Skin of body (tissue), 2 donors: ENCODE measurements at regions not wholly inside any gene's neighbourhood (a gene's known extent, or its start where the extent isn't known, plus 50 kb on each side); places are given as distances from the start of the nearest gene placed in this dataset. TPM values are rescaled to one million over a fixed set of nuclear protein-coding genes. Genes with fewer than 3 reads are reported as not detected.
"Not testable (repeated sequence)": the region's sequence is repeated elsewhere in the genome, so short reads cannot be mapped to it uniquely, and the experiment has no call there.

Experiments used
- DNase-seq: peaks from one replicate; lab custom pipeline; 2025; lab: John Stamatoyannopoulos, UW
- small RNA-seq: library from RNA; depleted of rRNA; stranded (forward); fragments of <200 nt; gene quantifications from one replicate; pipeline ENCODE3, GENCODE V24; 2014; ENCODE audit warnings: low replicate concordance

DNA sequence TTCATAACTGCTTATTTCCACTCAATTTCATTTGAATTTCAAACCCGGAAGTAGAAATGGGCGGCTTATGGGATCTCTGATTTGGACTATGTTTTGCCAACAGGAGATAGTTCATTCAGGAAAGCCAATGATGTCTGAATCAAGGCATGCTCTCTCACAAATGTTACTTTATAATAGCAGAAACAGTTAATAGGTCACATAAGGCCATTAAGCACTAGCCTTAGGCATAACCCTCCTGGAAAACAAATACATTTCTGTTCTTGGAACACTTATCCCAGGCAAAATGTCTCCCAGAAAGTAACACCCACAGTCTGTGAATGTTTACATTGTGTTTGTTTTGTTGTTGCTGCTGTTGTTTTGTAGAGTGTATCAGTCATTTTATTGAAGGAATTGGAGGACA lies 1347.2 kb upstream of the PCDH7 start:
- no peak for DNase-seq

DNA sequence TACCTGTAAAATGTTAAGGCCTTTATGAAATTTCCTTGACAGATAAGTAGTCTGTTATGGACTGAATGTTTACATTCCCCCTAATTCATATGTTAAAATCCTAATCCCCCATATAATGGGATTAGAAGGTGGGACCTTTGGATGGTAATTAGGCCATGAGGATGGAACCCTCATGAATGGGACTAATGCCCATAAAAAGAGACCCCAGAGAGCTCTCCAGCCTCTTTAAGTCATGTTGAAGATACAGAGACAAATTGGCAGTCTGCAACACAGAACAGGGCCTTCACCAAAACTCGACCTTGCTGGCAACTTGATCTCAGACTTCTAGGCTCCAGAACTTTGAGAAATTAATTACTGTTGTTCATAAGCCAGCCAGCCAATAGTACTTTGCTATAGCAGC lies 1344.5 kb upstream of the PCDH7 start:
- no peak for DNase-seq

DNA sequence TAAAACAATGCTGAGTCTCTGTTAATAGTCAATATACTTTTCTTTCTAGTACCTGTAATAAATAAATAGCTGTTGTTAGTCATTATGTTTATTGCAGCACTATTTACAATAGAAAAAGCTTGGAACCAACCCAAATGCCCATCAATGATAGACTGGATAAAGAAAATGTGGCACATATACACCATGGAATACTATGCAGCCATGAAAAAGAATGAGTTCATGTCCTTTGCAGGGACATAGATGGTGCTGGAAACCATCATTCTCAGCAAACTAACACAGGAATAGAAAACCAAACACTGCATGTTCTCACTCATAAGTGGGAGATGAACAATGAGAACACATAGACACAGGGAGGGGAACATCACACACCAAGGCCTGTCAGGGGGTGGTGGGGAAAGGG lies 1341.9 kb upstream of the PCDH7 start:
- DNase-seq = not testable (repeated sequence)

DNA sequence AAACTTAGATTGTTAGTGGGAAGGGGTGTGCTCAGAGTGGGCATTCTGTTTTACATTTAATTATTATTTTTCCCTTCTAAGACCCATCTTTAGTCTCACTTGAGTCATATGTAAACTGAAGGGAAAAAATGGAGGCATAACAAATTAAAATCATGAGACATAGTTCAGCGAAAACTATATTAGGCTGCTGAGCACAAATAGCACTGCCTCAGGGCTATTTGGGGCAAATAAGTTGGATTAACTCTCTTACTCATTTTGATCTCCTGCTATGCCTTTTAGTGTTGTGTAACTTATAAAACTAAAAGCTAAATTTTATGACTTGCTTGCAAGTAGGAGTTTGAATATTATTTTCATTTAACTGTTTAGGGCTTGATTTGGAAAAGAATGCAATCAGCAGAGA lies 1329.2 kb upstream of the PCDH7 start:
- no peak for DNase-seq

DNA sequence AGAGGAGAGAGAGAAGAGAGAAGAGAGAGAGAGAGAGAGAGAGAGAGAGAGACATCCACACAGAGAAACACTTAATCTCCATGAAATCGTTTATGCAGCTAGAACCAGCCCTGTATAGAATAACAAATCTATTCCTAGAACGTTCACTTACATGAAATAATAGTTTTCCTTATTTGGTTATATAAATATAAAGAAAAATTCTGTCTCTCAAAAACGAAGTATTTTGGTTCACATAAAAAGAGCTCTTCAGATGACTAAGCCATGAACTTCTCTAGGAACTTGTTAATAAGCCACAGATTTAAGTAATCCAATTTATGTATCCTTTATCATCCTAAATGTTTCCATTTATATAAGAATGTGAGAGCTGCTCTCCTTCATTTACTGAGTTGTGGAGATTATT lies 1315.1 kb upstream of the PCDH7 start:
- DNase-seq = no peak

DNA sequence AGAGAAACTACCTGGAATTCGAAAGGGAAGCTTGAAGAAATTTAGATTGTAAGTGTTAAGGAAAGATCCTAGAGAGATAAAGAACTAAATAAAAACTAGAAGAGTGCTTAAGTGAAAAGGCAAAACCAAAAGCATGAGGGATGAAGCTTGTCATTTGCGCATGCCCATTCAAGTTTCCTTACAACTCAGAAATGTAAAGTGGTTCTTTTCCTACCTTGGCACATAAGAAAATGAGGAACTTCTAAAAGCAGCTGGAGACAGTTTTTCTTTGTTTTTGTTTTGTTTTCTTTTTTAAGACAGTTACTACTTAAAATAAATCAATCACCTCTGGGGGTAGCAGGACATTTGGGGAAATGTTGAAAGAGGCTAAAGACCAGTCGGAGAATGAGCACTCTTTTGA lies 1304.4 kb upstream of the PCDH7 start:
- no peak for DNase-seq

DNA sequence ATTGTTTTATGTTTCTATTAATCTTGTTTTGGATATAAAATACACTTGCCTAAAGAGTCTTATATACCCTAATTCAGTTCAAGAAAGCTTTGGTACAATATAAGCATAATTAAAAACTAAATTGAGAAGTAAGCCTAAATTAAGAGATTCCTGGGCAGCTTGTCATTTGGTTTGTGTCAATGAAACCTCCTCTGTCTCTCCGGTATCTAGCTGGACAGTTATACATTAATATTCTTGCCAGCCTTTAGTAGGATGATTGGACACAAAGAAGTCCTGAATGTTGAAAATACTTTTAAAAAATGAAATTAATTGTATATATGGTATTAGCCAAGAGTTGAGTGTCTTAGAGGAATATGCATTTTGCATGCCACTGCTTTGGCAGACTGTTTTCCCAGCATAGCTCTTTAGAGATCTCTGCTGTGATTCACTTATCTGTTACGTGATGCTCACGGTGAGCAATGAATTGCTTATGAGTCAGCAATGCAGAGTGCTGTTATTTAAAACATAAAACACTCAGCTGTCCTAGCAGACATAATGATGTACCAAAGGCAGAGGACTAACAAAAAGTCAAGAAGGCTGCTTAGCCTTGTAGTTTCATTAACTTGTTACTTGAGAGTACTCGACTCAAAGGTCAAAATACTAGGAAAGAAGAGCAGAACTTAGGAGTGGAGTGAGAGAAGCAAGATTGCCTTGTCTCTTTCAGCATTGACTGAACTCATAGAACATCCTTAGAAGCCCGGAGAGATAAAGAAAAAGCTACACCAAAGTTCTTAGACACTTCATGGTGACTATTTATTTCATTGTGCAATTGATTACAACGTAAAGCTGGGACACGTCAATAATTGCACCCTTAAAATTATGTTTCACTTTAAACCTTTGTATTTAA lies 1296.1 kb upstream of the PCDH7 start:
- no peak for DNase-seq

DNA sequence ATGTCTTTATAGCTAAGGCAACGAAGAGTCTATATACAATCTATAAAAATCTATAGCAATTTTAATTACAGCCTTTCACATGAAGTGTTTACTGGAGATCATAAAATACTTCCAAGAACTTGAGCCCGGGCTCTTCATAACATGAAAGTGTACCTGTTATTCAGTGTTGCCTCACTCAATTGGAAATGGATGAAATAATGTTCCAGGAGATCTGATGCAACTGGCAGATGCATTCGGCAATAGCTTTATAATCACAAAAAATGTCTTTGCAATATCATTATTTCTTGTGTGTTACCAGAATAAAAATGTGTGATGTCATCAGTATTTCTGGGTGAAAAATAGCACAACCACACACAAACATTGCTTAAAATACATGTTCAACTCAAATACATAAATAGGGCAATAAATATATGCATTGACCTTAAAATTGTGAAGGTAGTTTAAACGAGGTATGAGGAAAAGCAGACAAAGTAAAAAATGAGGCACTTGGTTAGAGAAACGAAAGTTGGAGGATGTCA lies 1266.8 kb upstream of the PCDH7 start:
- no peak for DNase-seq

DNA sequence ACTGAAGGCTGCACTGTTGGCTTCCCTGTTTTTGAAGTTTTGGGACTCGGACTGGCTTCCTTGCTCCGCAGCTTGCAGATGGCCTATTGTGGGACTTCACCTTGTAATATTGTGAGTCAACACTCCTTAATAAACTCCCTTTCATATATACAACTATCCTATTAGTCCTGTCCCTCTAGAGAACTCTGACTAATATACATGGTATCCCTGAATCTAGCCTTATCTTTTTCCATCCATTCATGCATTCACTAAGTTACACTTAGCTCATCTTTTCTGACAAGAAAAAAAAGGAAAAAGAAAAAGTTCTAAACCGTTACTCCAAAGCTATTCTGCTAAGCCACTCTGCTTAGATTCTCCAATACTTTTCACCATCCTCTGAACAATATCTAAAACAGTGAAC lies 1260.2 kb upstream of the PCDH7 start:
- DNase-seq = no peak

DNA sequence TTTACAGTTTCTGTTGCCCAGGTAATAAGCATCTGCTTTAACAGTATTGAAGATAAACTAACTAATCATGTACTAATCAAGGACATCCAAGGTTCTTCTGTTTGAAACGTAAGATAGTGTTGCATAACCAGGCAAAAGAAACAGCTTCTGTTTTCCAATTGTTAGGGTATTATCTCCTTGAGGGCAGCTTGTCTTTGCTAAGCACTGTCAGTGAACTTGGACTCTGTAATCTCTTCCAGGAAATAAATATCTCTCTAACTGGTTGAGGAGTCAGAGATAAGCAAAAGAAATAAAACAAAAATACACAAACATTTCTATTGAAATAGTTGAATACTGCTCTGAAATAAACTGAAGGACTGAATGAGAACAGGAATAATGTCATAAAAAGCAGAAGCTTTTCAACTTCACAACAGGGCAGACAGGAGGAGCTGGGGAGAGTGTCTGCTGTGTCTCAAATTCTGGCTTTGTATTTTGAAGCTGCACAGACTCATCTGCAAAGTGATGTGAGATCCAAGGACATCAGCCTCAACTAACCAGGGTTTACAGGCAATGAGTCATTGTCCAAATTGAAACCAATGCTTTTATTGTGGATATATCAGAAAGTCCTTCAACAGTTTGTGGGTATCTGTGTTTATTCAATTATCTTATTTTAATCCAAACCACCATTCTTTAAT lies 1253.0 kb upstream of the PCDH7 start:
- no peak for DNase-seq

Small RNA genes in the stretch of these regions (small RNA-seq; reads per million reads assigned to genes)
- gene RF00019 (not detected), gene RN7SL101P (not detected)
